CD14-positive monocyte (primary cell): ENCODE measurements at regions not wholly inside any gene's neighbourhood (a gene's known extent, or its start where the extent isn't known, plus 50 kb on each side); places are given as distances from the start of the nearest gene placed in this dataset.

Experiments used
- DNase-seq, 3 donors: peaks; one replicate each; pipeline ENCODE4 v3.0.0-alpha.2; 2011 to 2022
- H2AFZ ChIP-seq: 2 replicates; pipeline ENCODE4 v1.6.0; 2012; ENCODE audit warnings: mild to moderate bottlenecking, low read depth, low read length, inconsistent platforms; ENCODE audit not compliant: insufficient read depth, poor library complexity, severe bottlenecking
- H3K27ac ChIP-seq, 2 donors: 1 replicate in 1 of 2; 2 replicates in 1 of 2; pipeline ENCODE4 v1.5.1; 2012 to 2013; ENCODE audit warnings: low read length in 2 of 2, control low read depth in 1 of 2, inconsistent platforms in 1 of 2, low read depth in 1 of 2, mild to moderate bottlenecking in 1 of 2
- H3K27me3 ChIP-seq, 2 donors: one replicate each; pipeline versions ENCODE4 v1.6.0 to v1.6.1; 2011 to 2013; ENCODE audit warnings: low read length in 2 of 2; ENCODE audit not compliant: control insufficient read depth in 2 of 2, insufficient read depth in 2 of 2
- H3K36me3 ChIP-seq, 2 donors: replicated peaks in 1 of 2; 1 replicate in 1 of 2; 2 replicates in 1 of 2; pipeline versions ENCODE4 v1.5.1 to v1.6.1; 2012 to 2013; ENCODE audit warnings: low read length in 2 of 2, control low read depth in 1 of 2, inconsistent platforms in 1 of 2, mild to moderate bottlenecking in 1 of 2; ENCODE audit not compliant: insufficient read depth in 2 of 2, control insufficient read depth in 1 of 2
- H3K4me1 ChIP-seq, 2 donors: 1 replicate in 1 of 2; 2 replicates in 1 of 2; pipeline versions ENCODE4 v1.5.1 to v1.6.1; 2012 to 2013; ENCODE audit warnings: low read length in 2 of 2, control low read depth in 1 of 2, inconsistent platforms in 1 of 2, mild to moderate bottlenecking in 1 of 2, moderate library complexity in 1 of 2; ENCODE audit not compliant: insufficient read depth in 2 of 2, control insufficient read depth in 1 of 2
- H3K4me2 ChIP-seq: replicated peaks from 2 replicates; pipeline ENCODE3; 2012; ENCODE audit warnings: low read length, moderate library complexity, mild to moderate bottlenecking; ENCODE audit not compliant: poor library complexity, severe bottlenecking; ENCODE audit errors: extremely low read depth
- H3K4me3 ChIP-seq, 3 experiments: fragments of 200-600 bp in 1 of 3; sonication (generic) in 1 of 3; replicated peaks in 1 of 3; 1 replicate in 2 of 3; 2 replicates in 1 of 3; pipeline ENCODE4 v1.5.1; 2011 to 2013; ENCODE audit warnings: low read length in 3 of 3, mild to moderate bottlenecking in 3 of 3, control low read depth in 2 of 3, low read depth in 2 of 3, inconsistent platforms in 1 of 3, moderate library complexity in 1 of 3
- H3K79me2 ChIP-seq: 2 replicates; pipeline ENCODE4 v1.6.0; 2012; ENCODE audit warnings: mild to moderate bottlenecking, control low read depth, inconsistent platforms, low read length, moderate library complexity; ENCODE audit not compliant: insufficient read depth
- H3K9ac ChIP-seq: 2 replicates; pipeline ENCODE4 v1.6.0; 2017; ENCODE audit warnings: low read length, mild to moderate bottlenecking; ENCODE audit not compliant: insufficient read depth, poor library complexity, severe bottlenecking
- H3K9me3 ChIP-seq, 2 donors: replicated peaks in 1 of 2; 1 replicate in 1 of 2; 2 replicates in 1 of 2; pipeline versions ENCODE4 v1.5.1 to v1.6.1; 2012 to 2013; ENCODE audit warnings: low read length in 2 of 2, control low read depth in 1 of 2; ENCODE audit not compliant: control insufficient read depth in 1 of 2, insufficient read depth in 1 of 2
- H4K20me1 ChIP-seq: 2 replicates; pipeline ENCODE4 v1.6.0; 2012; ENCODE audit warnings: mild to moderate bottlenecking, low read length, control low read depth, moderate library complexity; ENCODE audit not compliant: insufficient read depth
- H3K27ac Mint-ChIP-seq, 7 donors: one replicate each; pipeline ENCODE4 v1.8.0; 2020; ENCODE audit warnings: mild to moderate bottlenecking in 7 of 7, mixed read lengths in 7 of 7, moderate library complexity in 6 of 7, inconsistent platforms in 2 of 7
- H3K27me3 Mint-ChIP-seq, 3 donors: one replicate each; pipeline ENCODE4 v1.8.0; 2021 to 2022; ENCODE audit warnings: low read depth in 3 of 3, mild to moderate bottlenecking in 3 of 3, mixed read lengths in 3 of 3, moderate library complexity in 3 of 3, inconsistent platforms in 1 of 3
- H3K36me3 Mint-ChIP-seq, 2 donors: one replicate each; pipeline ENCODE4 v1.8.0; 2020; ENCODE audit warnings: mixed read lengths in 2 of 2, inconsistent platforms in 1 of 2, mild to moderate bottlenecking in 1 of 2
- H3K4me1 Mint-ChIP-seq: one replicate; pipeline ENCODE4 v1.8.0; 2020; ENCODE audit warnings: mild to moderate bottlenecking, mixed read lengths
- H3K4me3 Mint-ChIP-seq, 2 donors: one replicate each; pipeline ENCODE4 v1.8.0; 2020; ENCODE audit warnings: mild to moderate bottlenecking in 2 of 2, mixed read lengths in 2 of 2, moderate library complexity in 1 of 2
- H3K9me3 Mint-ChIP-seq, 7 donors: one replicate each; pipeline ENCODE4 v1.8.0; 2020 to 2022; ENCODE audit warnings: mixed read lengths in 7 of 7, mild to moderate bottlenecking in 6 of 7, moderate library complexity in 6 of 7, inconsistent platforms in 2 of 7
- WGBS: methylation state at CpG from one replicate; pipeline ENCODE4 v1.1.5; 2013; ENCODE audit warnings: missing lambda C conversion rate; ENCODE audit not compliant: insufficient coverage; 5-methylcytosine and 5-hydroxymethylcytosine counted together
- intact Hi-C, 2 donors: fragments of 100-400 bp; cut with micrococcal nuclease; formaldehyde crosslinking; loops; one replicate each; pipeline versions ENCODE4 v1.15.0 to v1.15.1; 2023
- TF ChIP-seq, protein P1 (sequence below): fragments of 200-600 bp; IDR thresholded peaks from one replicate; pipeline ENCODE4 v1.8.0; 2022; ENCODE audit warnings: antibody characterized with exemption, mild to moderate bottlenecking

- Mint-ChIP-seq H3K4me1 (no peaks in the 10 kb centered on the region), H3K27ac (no peak overlapping the region), H3K4me3 (no peak overlapping the region), H3K27me3 (peaks cover 0 to 5% (median 3%) of the 10 kb centered on the region in 3 donors), H3K36me3 (no peaks in the 10 kb centered on the region), H3K9me3 (peaks cover 0 to 4% (median 1%) of the 10 kb centered on the region in 7 donors)
- Histone ChIP-seq H3K79me2 (no peaks in the 10 kb centered on the region), H3K9me3 (no peaks in the 10 kb centered on the region), H3K27ac (no peak overlapping the region), H3K9ac (no peak overlapping the region), H3K4me2 (no peak overlapping the region), H3K4me1 (no peaks in the 10 kb centered on the region), H3K36me3 (no peaks in the 10 kb centered on the region), H3K4me3 (no peak overlapping the region), H2AFZ (no peak overlapping the region), H3K27me3 (no peaks in the 10 kb centered on the region), H4K20me1 (no peaks in the 10 kb centered on the region)
- TF ChIP-seq, protein P1, sequence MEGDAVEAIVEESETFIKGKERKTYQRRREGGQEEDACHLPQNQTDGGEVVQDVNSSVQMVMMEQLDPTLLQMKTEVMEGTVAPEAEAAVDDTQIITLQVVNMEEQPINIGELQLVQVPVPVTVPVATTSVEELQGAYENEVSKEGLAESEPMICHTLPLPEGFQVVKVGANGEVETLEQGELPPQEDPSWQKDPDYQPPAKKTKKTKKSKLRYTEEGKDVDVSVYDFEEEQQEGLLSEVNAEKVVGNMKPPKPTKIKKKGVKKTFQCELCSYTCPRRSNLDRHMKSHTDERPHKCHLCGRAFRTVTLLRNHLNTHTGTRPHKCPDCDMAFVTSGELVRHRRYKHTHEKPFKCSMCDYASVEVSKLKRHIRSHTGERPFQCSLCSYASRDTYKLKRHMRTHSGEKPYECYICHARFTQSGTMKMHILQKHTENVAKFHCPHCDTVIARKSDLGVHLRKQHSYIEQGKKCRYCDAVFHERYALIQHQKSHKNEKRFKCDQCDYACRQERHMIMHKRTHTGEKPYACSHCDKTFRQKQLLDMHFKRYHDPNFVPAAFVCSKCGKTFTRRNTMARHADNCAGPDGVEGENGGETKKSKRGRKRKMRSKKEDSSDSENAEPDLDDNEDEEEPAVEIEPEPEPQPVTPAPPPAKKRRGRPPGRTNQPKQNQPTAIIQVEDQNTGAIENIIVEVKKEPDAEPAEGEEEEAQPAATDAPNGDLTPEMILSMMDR, result no peak
- WGBS, result no CpG with 5 or more reads among the region's 1 CpG
- no peak for DNase-seq
- intact Hi-C loops, result no loop called here
Measured at GRCh38 chr16:16830401-16830800, 451.5 kb downstream of the NPIPA7 start.

DNA sequence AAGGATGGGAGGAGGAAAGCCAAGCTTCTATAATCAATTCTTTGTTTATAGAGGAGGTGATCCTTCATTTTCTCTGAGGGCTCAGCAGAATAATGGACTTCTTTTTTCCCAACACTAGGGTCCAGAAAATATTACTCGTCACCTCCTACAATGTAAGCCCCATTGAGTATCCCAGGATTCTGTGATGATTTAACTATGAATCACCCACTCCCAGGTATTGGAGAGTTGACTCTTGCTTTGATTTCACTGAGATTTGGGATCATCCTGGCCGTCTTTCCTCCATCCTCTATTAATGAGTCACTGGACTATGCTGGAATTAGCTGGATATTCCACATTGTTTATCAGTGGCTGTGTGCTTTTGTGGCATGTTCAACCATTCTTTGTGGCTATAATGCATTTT lies 452.0 kb downstream of the NPIPA7 start:
- H3K9me3 ChIP-seq, result no peaks in the 10 kb centered on the region
- TF ChIP-seq, protein P1, result no peak
- intact Hi-C loops, result no loop called here
- H3K79me2 ChIP-seq, result no peaks in the 10 kb centered on the region
- Mint-ChIP-seq H3K4me3 (no peak overlapping the region), H3K9me3 (peaks cover 0 to 6% (median 1%) of the 10 kb centered on the region in 7 donors), H3K27ac (no peak overlapping the region), H3K27me3 (peaks cover 0 to 5% (median 3%) of the 10 kb centered on the region in 3 donors), H3K4me1 (no peaks in the 10 kb centered on the region), H3K36me3 (no peaks in the 10 kb centered on the region)
- H3K4me2 ChIP-seq, result no peak overlapping the region
- H3K4me1 ChIP-seq, result no peaks in the 10 kb centered on the region
- H3K4me3 ChIP-seq, result no peak overlapping the region
- H2AFZ ChIP-seq, result no peak overlapping the region
- H3K27me3 ChIP-seq, result no peaks in the 10 kb centered on the region
- H3K27ac ChIP-seq, result no peak overlapping the region
- WGBS, result no CpG with 5 or more reads among the region's 2 CpGs
- no peak for DNase-seq
- H4K20me1 ChIP-seq, result no peaks in the 10 kb centered on the region
- no peaks in the 10 kb centered on the region for H3K36me3 ChIP-seq
- no peak overlapping the region for H3K9ac ChIP-seq
